ENCODE measurements at regions not wholly inside any gene's neighbourhood (a gene's known extent, or its start where the extent isn't known, plus 50 kb on each side); places are given as distances from the start of the nearest gene placed in this dataset.

GRCh38 chr5:174245516-174246075 is 200.1 kb downstream of the NSG2 start:
- FAIRE-seq (no peak), DNase-seq (ENCODE audit: insufficient read length, low spot score) (no peak)
- TF ChIP-seq CTCF (IDR thresholded peaks at IDR 0.05; ENCODE audit: insufficient read depth, missing control alignments) = no peak

GRCh38 chr5:174246743-174247142 is 201.2 kb downstream of the NSG2 start:
- TF ChIP-seq CTCF (IDR thresholded peaks at IDR 0.05; ENCODE audit: insufficient read depth, missing control alignments) = no peak
- no peak for FAIRE-seq
- no peak for DNase-seq (ENCODE audit: insufficient read length, low spot score)

GRCh38 chr5:174247301-174247700 is 201.8 kb downstream of the NSG2 start:
- DNase-seq (ENCODE audit: insufficient read length, low spot score) = no peak
- FAIRE-seq = no peak
- TF ChIP-seq CTCF (IDR thresholded peaks at IDR 0.05; ENCODE audit: insufficient read depth, missing control alignments) = no peak

GRCh38 chr5:174251305-174252000 is 205.9 kb downstream of the NSG2 start:
- DNase-seq (ENCODE audit: insufficient read length, low spot score) = no peak
- no peak for FAIRE-seq
- no peak for TF ChIP-seq CTCF (IDR thresholded peaks at IDR 0.05; ENCODE audit: insufficient read depth, missing control alignments)

GRCh38 chr5:174252121-174252520 is 206.6 kb downstream of the NSG2 start:
- FAIRE-seq = no peak
- TF ChIP-seq CTCF (IDR thresholded peaks at IDR 0.05; ENCODE audit: insufficient read depth, missing control alignments) = no peak
- no peak for DNase-seq (ENCODE audit: insufficient read length, low spot score)

- DNase-seq (ENCODE audit: insufficient read length, low spot score) = no peak
- FAIRE-seq = no peak
- no peak for TF ChIP-seq CTCF (IDR thresholded peaks at IDR 0.05; ENCODE audit: insufficient read depth, missing control alignments)
These were observed 214.4 kb downstream of the NSG2 start for GRCh38 chr5:174259696-174260420.

- DNase-seq (ENCODE audit: insufficient read length, low spot score) (no peak), FAIRE-seq (no peak)
- TF ChIP-seq CTCF (IDR thresholded peaks at IDR 0.05; ENCODE audit: insufficient read depth, missing control alignments) = no peak
These were observed 225.8 kb downstream of the NSG2 start for GRCh38 chr5:174271316-174271715.

Measured in D721Med (cell line).